Endothelial cell of umbilical vein (primary cell): ENCODE measurements at regions not wholly inside any gene's neighbourhood (a gene's known extent, or its start where the extent isn't known, plus 50 kb on each side); places are given as distances from the start of the nearest gene placed in this dataset.

Source experiments
- BruUV-seq: library from RNA; stranded (reverse); fragments of 400-500 nt; replicated peaks from 2 replicates; lab custom pipeline; 2021; lab: Mats Ljungman, UMichigan
- CTCF ChIA-PET: fragments of 300-600, 350-600 bp; sonication (Branson Sonifier 250); formaldehyde crosslinking; loops from one replicate; lab custom pipeline; 2021; ENCODE audit warnings: antibody characterized with exemption, inconsistent platforms; lab: Charles Lee
- POLR2A ChIA-PET: fragments of 300-600, 350-600 bp; sonication (Branson Sonifier 250); formaldehyde crosslinking; loops from one replicate; lab custom pipeline; 2021; ENCODE audit warnings: antibody characterized with exemption, inconsistent platforms; lab: Charles Lee
- DNase-seq: peaks from one replicate; pipeline ENCODE4 v3.0.0-alpha.2; 2011; ENCODE audit warnings: low read depth, low spot score
- FAIRE-seq: peaks from 2 replicates; lab custom pipeline; 2011; peaks lifted over from hg19 to GRCh38; lab: Jason Lieb, UNC
- H2AFZ ChIP-seq: 2 replicates; pipeline ENCODE4 v1.6.0; 2012; ENCODE audit warnings: low read depth, low read length, control low read depth, inconsistent platforms
- H3K27ac ChIP-seq: 2 replicates; pipeline ENCODE4 v1.5.1; 2011; ENCODE audit warnings: low read depth, mild to moderate bottlenecking, control low read depth, low read length, moderate library complexity; ENCODE audit not compliant: insufficient read depth
- H3K27me3 ChIP-seq, 2 experiments: 2 replicates each; pipeline versions ENCODE4 v1.6.0 to v1.6.1; 2011; ENCODE audit warnings: low read length in 2 of 2, mixed read lengths in 1 of 2; ENCODE audit not compliant: control insufficient read depth in 2 of 2, insufficient read depth in 2 of 2
- H3K36me3 ChIP-seq, 2 experiments: 2 replicates in 1 of 2; 3 replicates in 1 of 2; pipeline ENCODE4 v1.5.1; 2011; ENCODE audit warnings: low read length in 2 of 2, mild to moderate bottlenecking in 1 of 2, moderate library complexity in 1 of 2; ENCODE audit not compliant: control insufficient read depth in 2 of 2, insufficient read depth in 2 of 2; ENCODE audit errors: extremely low read depth in 1 of 2
- H3K4me1 ChIP-seq: 3 replicates; pipeline ENCODE4 v1.5.1; 2011; ENCODE audit warnings: mild to moderate bottlenecking, low read length; ENCODE audit not compliant: control insufficient read depth, insufficient read depth; ENCODE audit errors: extremely low read depth
- H3K4me2 ChIP-seq: 2 replicates; pipeline ENCODE4 v1.6.1; 2011; ENCODE audit warnings: low read length, control low read depth, mixed read lengths; ENCODE audit not compliant: insufficient read depth
- H3K4me3 ChIP-seq, 3 experiments: fragments of 200-600 bp in 1 of 3; sonication (generic), shearing (Covaris generic) in 1 of 3; replicated peaks in 1 of 3; 2 replicates each; pipeline ENCODE4 v1.5.1; 2011 to 2016; ENCODE audit warnings: control low read depth in 3 of 3, low read length in 3 of 3, mild to moderate bottlenecking in 2 of 3, inconsistent platforms in 1 of 3, low read depth in 1 of 3, moderate library complexity in 1 of 3; ENCODE audit not compliant: insufficient read depth in 1 of 3
- H3K79me2 ChIP-seq: 2 replicates; pipeline ENCODE4 v1.6.0; 2012; ENCODE audit warnings: low read length, inconsistent platforms; ENCODE audit not compliant: control insufficient read depth, insufficient read depth
- H3K9ac ChIP-seq: replicated peaks from 2 replicates; pipeline ENCODE3; 2011; ENCODE audit warnings: low read length, control low read depth; ENCODE audit not compliant: insufficient read depth; ENCODE audit errors: extremely low read depth
- H3K9me1 ChIP-seq: replicated peaks from 3 replicates; pipeline ENCODE4 v1.6.0; 2011; ENCODE audit warnings: mild to moderate bottlenecking, low read length; ENCODE audit not compliant: control insufficient read depth, insufficient read depth; ENCODE audit errors: extremely low read depth
- H3K9me3 ChIP-seq: replicated peaks from 2 replicates; pipeline ENCODE4 v1.5.1; 2012; ENCODE audit warnings: low read length, inconsistent platforms; ENCODE audit not compliant: control insufficient read depth, insufficient read depth
- H4K20me1 ChIP-seq: replicated peaks from 2 replicates; pipeline ENCODE3; 2011; ENCODE audit warnings: mild to moderate bottlenecking, low read length; ENCODE audit not compliant: control insufficient read depth, insufficient read depth; ENCODE audit errors: extremely low read depth
- EZH2 ChIP-seq: IDR thresholded peaks from 2 replicates; pipeline ENCODE4 v1.6.1; 2012; ENCODE audit warnings: borderline replicate concordance, low read depth, mild to moderate bottlenecking, moderate library complexity, low read length, inconsistent platforms; ENCODE audit not compliant: severe bottlenecking
- FOS ChIP-seq: IDR thresholded peaks from 2 replicates; pipeline ENCODE4 v1.6.1; 2011; ENCODE audit warnings: mild to moderate bottlenecking, low read length, moderate library complexity, borderline replicate concordance; ENCODE audit not compliant: insufficient read depth
- JUN ChIP-seq: IDR thresholded peaks from 2 replicates; pipeline ENCODE4 v1.6.1; 2011; ENCODE audit warnings: borderline replicate concordance, low read depth; ENCODE audit not compliant: insufficient read length, insufficient read depth
- MAX ChIP-seq: IDR thresholded peaks from 2 replicates; pipeline ENCODE4 v1.6.1; 2011; ENCODE audit not compliant: insufficient read depth, insufficient read length
- POLR2A ChIP-seq: IDR thresholded peaks from 2 replicates; pipeline ENCODE4 v1.6.1; 2012; ENCODE audit warnings: low read depth, mild to moderate bottlenecking, control low read depth, low read length
- POLR2AphosphoS5 ChIP-seq: IDR thresholded peaks from 2 replicates; pipeline ENCODE4 v1.6.1; 2012; ENCODE audit warnings: low read depth, mild to moderate bottlenecking, control low read depth, low read length, moderate library complexity; ENCODE audit not compliant: insufficient read depth
- dilution Hi-C: fragments of 300-500 bp; cut with MboI; formaldehyde crosslinking; loops from one replicate; pipeline ENCODE4 v1.15.0; 2019; ENCODE audit warnings: low sequenced_read_pairs; ENCODE audit not compliant: extremely low pct_ligation_motif_present
- intact Hi-C: fragments of 100-400 bp; cut with micrococcal nuclease; formaldehyde crosslinking; loops from one replicate; pipeline ENCODE4 v1.10.0; 2022
- TF ChIP-seq, protein P1 (sequence below), 2 donors: IDR thresholded peaks; 1 replicate in 1 of 2; 2 replicates in 1 of 2; pipeline ENCODE4 v1.5.1; 2011; ENCODE audit warnings: low read length in 2 of 2, mild to moderate bottlenecking in 2 of 2, moderate library complexity in 2 of 2, control low read depth in 1 of 2, inconsistent platforms in 1 of 2, low read depth in 1 of 2; ENCODE audit not compliant: insufficient read depth in 1 of 2; ENCODE audit errors: extremely low read depth in 1 of 2

DNA sequence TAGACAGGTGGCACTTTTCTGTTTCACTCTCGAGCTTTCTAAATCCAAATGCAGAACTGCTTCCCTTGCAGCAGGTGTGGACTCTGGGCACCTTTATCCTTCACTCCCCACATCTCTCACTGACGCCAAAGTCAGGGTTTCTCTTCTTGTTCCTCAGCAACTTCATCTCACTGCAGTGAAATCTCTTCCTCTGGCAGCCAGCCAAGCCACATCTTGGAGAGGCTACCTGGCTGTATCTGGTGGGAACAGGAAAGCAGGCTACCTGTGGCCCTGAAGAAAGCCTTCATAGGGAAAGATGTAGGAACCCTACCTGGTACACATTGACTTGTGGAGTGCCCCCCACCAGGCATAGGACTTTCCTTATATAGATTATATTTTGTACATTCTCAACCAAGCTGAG is 159.1 kb downstream of the UTP18 start:
- Histone ChIP-seq H3K4me2 (no peak overlapping the region), H4K20me1 (no peaks in the 10 kb centered on the region), H3K27me3 (no peaks in the 10 kb centered on the region), H3K4me1 (no peaks in the 10 kb centered on the region), H3K9ac (no peak overlapping the region), H2AFZ (no peak overlapping the region), H3K4me3 (no peak overlapping the region), H3K79me2 (no peaks in the 10 kb centered on the region), H3K36me3 (no peaks in the 10 kb centered on the region), H3K9me3 (no peaks in the 10 kb centered on the region), H3K9me1 (no peaks in the 10 kb centered on the region), H3K27ac (no peak overlapping the region)
- no TSS peak for BruUV-seq
- no peak for FAIRE-seq
- ChIA-PET CTCF (no interaction called here), POLR2A (no interaction called here)
- intact Hi-C loops (no loop called here), dilution Hi-C loops (no loop called here)
- no peak for DNase-seq
- TF ChIP-seq MAX = no peak
- no peak for TF ChIP-seq EZH2
- TF ChIP-seq FOS = no peak
- no peak for TF ChIP-seq JUN
- TF ChIP-seq POLR2A = no peak
- TF ChIP-seq POLR2AphosphoS5 = no peak
- TF ChIP-seq, protein P1, sequence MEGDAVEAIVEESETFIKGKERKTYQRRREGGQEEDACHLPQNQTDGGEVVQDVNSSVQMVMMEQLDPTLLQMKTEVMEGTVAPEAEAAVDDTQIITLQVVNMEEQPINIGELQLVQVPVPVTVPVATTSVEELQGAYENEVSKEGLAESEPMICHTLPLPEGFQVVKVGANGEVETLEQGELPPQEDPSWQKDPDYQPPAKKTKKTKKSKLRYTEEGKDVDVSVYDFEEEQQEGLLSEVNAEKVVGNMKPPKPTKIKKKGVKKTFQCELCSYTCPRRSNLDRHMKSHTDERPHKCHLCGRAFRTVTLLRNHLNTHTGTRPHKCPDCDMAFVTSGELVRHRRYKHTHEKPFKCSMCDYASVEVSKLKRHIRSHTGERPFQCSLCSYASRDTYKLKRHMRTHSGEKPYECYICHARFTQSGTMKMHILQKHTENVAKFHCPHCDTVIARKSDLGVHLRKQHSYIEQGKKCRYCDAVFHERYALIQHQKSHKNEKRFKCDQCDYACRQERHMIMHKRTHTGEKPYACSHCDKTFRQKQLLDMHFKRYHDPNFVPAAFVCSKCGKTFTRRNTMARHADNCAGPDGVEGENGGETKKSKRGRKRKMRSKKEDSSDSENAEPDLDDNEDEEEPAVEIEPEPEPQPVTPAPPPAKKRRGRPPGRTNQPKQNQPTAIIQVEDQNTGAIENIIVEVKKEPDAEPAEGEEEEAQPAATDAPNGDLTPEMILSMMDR (IDR thresholded peaks at IDR 0.05; ENCODE audit: extremely low read depth in 1 of 2, insufficient read depth in 1 of 2, low read depth in 1 of 2, low read length in 2 of 2) = no peak
